ENCODE measurements at regions not wholly inside any gene's neighbourhood (a gene's known extent, or its start where the extent isn't known, plus 50 kb on each side); places are given as distances from the start of the nearest gene placed in this dataset.

DNA sequence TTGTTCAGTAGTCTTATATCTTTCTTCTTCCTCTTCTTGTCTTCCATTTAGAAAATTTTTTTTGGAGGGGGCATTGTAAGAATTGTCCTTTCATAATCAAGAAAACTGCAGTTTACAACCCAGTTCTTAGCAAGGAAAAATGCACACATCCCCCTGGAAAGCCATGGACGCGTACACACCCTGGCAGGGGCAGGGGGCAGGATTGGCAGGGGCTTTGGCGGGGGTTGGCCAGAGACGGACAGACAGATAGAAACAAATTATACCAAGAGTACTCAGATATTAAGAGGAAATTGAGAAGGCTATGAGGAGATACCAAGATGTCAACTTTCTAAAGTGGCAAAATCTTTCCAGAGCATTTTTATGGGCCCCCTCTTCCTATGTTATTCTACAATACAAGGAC, 322.5 kb upstream of the CPXCR1 start:
- CTCF ChIA-PET, result no interaction called here
- TF ChIP-seq, protein P1, sequence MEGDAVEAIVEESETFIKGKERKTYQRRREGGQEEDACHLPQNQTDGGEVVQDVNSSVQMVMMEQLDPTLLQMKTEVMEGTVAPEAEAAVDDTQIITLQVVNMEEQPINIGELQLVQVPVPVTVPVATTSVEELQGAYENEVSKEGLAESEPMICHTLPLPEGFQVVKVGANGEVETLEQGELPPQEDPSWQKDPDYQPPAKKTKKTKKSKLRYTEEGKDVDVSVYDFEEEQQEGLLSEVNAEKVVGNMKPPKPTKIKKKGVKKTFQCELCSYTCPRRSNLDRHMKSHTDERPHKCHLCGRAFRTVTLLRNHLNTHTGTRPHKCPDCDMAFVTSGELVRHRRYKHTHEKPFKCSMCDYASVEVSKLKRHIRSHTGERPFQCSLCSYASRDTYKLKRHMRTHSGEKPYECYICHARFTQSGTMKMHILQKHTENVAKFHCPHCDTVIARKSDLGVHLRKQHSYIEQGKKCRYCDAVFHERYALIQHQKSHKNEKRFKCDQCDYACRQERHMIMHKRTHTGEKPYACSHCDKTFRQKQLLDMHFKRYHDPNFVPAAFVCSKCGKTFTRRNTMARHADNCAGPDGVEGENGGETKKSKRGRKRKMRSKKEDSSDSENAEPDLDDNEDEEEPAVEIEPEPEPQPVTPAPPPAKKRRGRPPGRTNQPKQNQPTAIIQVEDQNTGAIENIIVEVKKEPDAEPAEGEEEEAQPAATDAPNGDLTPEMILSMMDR (IDR thresholded peaks at IDR 0.05; ENCODE audit: control extremely low read depth, extremely low read depth, low read depth, missing control alignments), result no peak

DNA sequence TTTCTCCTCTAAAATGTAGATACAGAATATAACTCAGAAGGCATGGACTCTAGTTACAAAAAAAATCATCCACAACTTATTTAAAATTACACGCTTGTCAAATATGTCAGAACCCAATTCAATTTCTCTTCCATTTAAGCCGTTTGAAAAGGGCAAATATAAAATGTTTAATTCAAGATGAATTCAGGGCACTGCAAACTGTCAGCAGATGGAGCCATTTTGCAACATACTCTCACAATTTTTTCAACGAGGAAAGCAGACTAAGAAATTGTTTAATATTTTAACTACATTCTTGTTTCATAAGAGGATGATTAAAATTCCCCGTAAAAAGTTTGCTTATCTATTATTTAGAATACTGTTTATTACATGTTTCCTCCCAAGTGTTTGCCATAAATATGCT, 321.3 kb upstream of the CPXCR1 start:
- CTCF ChIA-PET, result no interaction called here
- POLR2A ChIA-PET, result no interaction called here
- DNase-seq (ENCODE audit: extremely low spot score), result no peak

More for the DNA sequence above, 322.5 kb upstream of the CPXCR1 start:
- DNase-seq (ENCODE audit: extremely low spot score), result no peak
- POLR2A ChIA-PET, result no interaction called here

DNA sequence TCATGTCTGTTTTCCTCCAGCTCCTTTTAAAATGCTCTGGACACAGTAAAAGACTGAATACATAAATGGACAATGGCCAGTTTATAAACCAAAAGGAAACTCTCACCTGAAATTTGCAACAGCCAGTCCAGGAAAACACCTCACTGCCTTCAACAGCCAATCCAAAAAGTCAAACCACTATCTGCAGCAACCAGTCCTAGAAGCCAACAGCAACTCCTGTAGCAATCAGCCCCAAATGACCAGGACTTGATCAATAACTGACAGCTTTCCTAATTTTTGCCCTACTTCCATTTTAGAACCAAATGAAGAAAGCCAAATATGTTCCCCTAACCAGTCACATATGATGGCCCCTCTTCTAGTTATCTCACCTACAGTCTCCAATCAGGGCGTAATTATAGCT, 309.5 kb upstream of the CPXCR1 start:
- no peak for DNase-seq (ENCODE audit: extremely low spot score)
- ChIA-PET POLR2A (no interaction called here), CTCF (no interaction called here)
- TF ChIP-seq, protein P1 (IDR thresholded peaks at IDR 0.05; ENCODE audit: control extremely low read depth, extremely low read depth, low read depth, missing control alignments), result no peak

More for the DNA sequence above, 321.3 kb upstream of the CPXCR1 start:
- TF ChIP-seq, protein P1 (IDR thresholded peaks at IDR 0.05; ENCODE audit: control extremely low read depth, extremely low read depth, low read depth, missing control alignments), result no peak

DNA sequence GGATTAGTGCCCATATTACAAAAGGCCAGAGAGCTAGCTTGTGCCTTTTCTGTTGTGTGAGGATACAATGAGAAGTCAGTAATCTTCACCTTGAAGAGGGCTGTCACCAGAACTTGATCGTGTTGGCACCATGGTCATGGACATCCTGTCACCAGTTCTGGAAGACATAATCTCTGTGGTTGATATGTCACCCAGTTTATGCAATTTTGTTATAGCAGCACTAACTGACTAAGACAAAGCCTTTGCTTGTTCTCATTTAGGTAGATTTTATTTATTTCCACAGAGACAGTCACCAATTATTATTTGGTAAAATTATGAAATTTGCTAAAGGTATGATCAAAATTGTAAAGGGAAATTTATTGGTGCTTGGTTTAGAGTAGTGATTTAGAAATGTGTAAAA, 308.8 kb upstream of the CPXCR1 start:
- CTCF ChIA-PET, result no interaction called here
- no peak for DNase-seq (ENCODE audit: extremely low spot score)
- TF ChIP-seq, protein P1 (IDR thresholded peaks at IDR 0.05; ENCODE audit: control extremely low read depth, extremely low read depth, low read depth, missing control alignments), result no peak
- POLR2A ChIA-PET, result no interaction called here

DNA sequence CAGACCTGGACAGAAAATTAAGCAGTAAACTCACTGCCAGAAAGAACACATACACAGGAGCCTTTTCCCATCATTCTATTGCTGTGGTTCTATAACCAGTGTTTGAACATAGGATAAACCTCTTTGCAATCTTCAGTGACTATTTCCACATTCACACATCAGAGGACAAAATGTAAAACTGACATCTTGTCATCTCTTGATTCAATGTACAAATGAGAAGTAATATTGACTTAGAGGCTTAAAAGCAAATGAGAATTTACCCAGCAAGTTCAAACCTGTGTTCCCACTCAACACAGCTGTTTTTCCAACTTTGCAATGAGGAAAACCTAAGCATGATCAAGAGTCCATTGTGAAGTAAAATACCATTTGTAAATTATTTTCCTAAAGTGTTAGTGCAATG, 307.1 kb upstream of the CPXCR1 start:
- no peak for DNase-seq (ENCODE audit: extremely low spot score)
- POLR2A ChIA-PET, result no interaction called here
- CTCF ChIA-PET, result no interaction called here
- TF ChIP-seq, protein P1 (IDR thresholded peaks at IDR 0.05; ENCODE audit: control extremely low read depth, extremely low read depth, low read depth, missing control alignments), result no peak

Measured in GM10248 (cell line).